GM20000 (cell line): ENCODE measurements at regions not wholly inside any gene's neighbourhood (a gene's known extent, or its start where the extent isn't known, plus 50 kb on each side); places are given as distances from the start of the nearest gene placed in this dataset.

Experiments used
- DNase-seq: peaks from one replicate; pipeline ENCODE4 v3.0.0; 2012; ENCODE audit warnings: low spot score
- TF ChIP-seq, protein P1 (sequence below): IDR thresholded peaks from 2 replicates; pipeline ENCODE4 v1.5.1; 2012; ENCODE audit warnings: mild to moderate bottlenecking, control low read depth; ENCODE audit errors: extremely low read depth, missing control alignments

DNA sequence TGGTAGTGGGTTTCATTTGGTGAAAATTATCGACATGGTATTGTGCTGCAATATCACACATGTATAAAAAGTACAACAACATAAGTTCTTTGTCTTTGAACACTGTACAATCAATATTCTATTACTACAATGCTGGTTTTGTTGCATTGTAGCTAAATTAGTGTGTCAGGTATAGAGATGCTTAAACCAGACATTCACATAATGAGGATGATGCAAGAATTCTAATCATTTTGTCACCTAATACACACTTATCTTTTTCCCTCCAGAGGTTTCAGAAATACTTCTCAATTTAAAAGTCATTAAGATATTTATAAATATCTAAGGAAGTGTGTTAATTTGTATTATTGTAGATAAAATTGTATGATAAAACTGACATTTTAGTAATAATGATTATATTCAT, 174.8 kb upstream of the MAN1A1 start:
- TF ChIP-seq, protein P1, sequence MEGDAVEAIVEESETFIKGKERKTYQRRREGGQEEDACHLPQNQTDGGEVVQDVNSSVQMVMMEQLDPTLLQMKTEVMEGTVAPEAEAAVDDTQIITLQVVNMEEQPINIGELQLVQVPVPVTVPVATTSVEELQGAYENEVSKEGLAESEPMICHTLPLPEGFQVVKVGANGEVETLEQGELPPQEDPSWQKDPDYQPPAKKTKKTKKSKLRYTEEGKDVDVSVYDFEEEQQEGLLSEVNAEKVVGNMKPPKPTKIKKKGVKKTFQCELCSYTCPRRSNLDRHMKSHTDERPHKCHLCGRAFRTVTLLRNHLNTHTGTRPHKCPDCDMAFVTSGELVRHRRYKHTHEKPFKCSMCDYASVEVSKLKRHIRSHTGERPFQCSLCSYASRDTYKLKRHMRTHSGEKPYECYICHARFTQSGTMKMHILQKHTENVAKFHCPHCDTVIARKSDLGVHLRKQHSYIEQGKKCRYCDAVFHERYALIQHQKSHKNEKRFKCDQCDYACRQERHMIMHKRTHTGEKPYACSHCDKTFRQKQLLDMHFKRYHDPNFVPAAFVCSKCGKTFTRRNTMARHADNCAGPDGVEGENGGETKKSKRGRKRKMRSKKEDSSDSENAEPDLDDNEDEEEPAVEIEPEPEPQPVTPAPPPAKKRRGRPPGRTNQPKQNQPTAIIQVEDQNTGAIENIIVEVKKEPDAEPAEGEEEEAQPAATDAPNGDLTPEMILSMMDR: no peak

GRCh38 chr6:119523556-119523955, 174.0 kb upstream of the MAN1A1 start:
- DNase-seq: no peak
- TF ChIP-seq, protein P1: no peak

More for the DNA sequence above, 174.8 kb upstream of the MAN1A1 start:
- no peak for DNase-seq

DNA sequence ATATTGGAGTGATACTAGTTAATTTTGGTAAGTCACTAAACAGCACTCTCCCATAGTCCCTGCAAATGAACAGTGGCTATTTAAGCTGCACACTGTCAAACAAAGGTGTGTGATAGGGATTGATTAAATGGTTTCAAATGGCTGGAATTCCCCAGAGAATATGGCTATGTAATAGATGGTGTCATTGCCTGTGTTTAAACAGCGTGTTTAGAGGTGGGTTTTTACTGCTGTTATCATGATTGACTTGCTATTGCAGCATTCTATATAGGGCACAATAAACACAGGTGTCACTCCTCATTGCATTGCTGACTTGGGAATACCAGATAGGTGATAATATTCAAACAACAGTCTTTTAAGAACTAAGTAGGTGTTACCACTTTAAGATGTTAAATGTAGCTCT, 171.7 kb upstream of the MAN1A1 start:
- DNase-seq: no peak
- TF ChIP-seq, protein P1: no peak

GRCh38 chr6:119517428-119517827, 167.9 kb upstream of the MAN1A1 start:
- peak; percentile 11 for DNase-seq
- TF ChIP-seq, protein P1: no peak

DNA sequence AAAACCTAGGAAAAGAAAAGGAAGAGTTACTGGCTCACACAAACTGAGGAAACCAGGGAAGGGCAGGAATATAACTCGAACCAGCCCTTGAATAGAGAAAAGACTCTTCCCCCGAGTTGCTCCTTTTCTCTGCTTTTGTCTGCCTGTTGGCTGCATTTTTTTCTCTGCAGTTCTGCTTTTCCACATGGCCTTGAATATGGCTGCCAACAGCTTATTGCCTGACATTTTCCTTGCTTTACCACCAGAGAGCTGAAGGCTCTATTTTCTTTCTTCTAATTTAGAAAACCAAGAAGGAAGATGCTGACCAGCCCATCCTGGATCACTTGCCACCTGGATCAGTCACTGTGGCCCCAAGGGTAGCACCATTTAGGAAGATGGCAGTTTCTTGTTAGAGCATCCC, 164.8 kb upstream of the MAN1A1 start:
- no peak for DNase-seq
- TF ChIP-seq, protein P1: no peak

DNA sequence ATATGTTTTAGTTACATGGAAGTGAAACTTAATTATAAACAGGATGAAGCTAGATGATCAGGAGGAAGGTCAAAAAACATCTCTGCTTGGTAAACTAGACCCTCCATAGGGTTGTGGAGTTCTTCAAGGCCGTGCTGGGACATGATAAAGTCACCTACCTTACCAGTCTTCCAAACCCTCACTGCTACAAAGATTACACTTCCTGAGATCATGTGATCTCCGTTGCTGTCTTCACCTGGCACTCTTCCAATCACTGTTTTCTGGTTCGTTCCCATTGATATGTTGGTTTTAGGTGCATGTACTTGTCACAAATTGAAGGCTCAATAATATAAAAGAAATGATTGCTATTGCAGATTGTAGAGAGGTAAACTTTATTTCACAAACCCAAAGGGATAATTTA, 161.5 kb upstream of the MAN1A1 start:
- TF ChIP-seq, protein P1: no peak
- no peak for DNase-seq

DNA sequence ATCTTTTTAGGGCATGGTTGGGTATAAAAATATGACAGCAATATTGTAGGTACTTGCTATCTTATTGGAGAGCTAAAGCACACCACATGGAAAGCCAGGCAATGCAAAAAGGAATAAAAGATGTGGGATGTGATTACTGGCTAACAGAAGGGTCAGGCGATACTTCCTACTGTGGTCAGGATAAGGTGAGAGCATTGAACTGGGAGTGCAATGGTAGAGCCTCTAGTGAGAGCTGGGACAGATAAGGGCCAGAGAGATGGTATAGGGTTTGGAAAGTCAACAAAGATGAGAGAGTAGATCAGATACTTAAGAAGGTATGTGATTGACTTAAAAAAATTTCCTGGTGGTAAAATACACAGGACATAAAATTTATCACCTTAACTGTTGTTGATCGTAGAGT, 160.7 kb upstream of the MAN1A1 start:
- TF ChIP-seq, protein P1: no peak
- no peak for DNase-seq
